BJ (cell line): ENCODE measurements at regions not wholly inside any gene's neighbourhood (a gene's known extent, or its start where the extent isn't known, plus 50 kb on each side); places are given as distances from the start of the nearest gene placed in this dataset.

Experiments
- CTCF ChIA-PET: fragments of 350-600 bp; formaldehyde crosslinking; extraction: SDS; loops from one replicate; lab custom pipeline; 2021; ENCODE audit warnings: antibody characterized with exemption, inconsistent platforms; lab: Yijun Ruan, JAX
- POLR2A ChIA-PET: fragments of 300-600 bp; sonication (Branson Sonifier 250); formaldehyde crosslinking; extraction: SDS; loops from one replicate; lab custom pipeline; 2021; ENCODE audit warnings: antibody characterized with exemption; lab: Charles Lee
- DNase-seq: peaks from one replicate; pipeline ENCODE4 v3.0.0-alpha.2; 2011; ENCODE audit warnings: low read depth
- H3K27me3 ChIP-seq: 2 replicates; pipeline ENCODE4 v1.6.0; 2011; ENCODE audit warnings: low read length; ENCODE audit not compliant: control insufficient read depth, insufficient read depth
- H3K36me3 ChIP-seq: 2 replicates; pipeline ENCODE4 v1.5.1; 2011; ENCODE audit warnings: low read length; ENCODE audit not compliant: control insufficient read depth, insufficient read depth
- H3K4me3 ChIP-seq: 2 replicates; pipeline ENCODE4 v1.5.1; 2011; ENCODE audit warnings: low read depth, mild to moderate bottlenecking, control low read depth, low read length
- CTCF ChIP-seq: IDR thresholded peaks from 2 replicates; pipeline ENCODE4 v1.5.1; 2011; ENCODE audit warnings: low read depth, mild to moderate bottlenecking, control low read depth, inconsistent platforms, low read length, moderate library complexity; ENCODE audit not compliant: insufficient read depth

DNA sequence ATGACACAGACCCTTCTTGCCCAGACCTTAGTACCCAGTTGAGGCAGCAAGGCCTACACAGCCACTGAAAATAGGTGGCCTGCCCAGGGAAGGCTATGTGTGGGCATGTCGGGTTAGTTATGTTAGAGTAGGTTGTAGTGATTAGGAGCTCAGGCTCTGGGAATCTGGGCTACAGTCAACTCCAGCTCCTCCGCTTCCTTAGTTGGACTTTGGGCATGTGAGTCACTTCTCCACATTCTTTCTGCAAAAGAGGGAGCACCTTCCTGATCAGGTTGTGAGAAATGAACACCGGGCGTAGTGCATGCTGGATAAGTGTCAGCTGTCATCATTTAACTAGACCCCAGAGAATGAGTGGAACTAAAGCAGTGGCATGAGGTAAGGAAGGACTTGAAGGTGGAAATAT, 64.8 kb downstream of the ARHGAP35 start:
- no peak overlapping the region for H3K4me3 ChIP-seq
- no peaks in the 10 kb centered on the region for H3K27me3 ChIP-seq
- no peak for TF ChIP-seq CTCF
- no peak for DNase-seq
- CTCF ChIA-PET: interaction anchor here (1.0 to 3.0 kb wide), 6 partner anchors 8 to 65 kb away, joined by 3 to 17 read pairs (median 5); no protein-coding TSS in a partner anchor
- H3K36me3 ChIP-seq: peaks cover 14% of the 10 kb centered on the region
- POLR2A ChIA-PET: no interaction called here

GRCh38 chr19:46926170-46927071, 65.6 kb downstream of the ARHGAP35 start:
- no peak for TF ChIP-seq CTCF
- POLR2A ChIA-PET: no interaction called here
- Histone ChIP-seq H3K4me3 (no peak overlapping the region), H3K36me3 (peaks cover 12% of the 10 kb centered on the region), H3K27me3 (no peaks in the 10 kb centered on the region)
- CTCF ChIA-PET: interaction anchor here (1.0 to 3.0 kb wide), 5 partner anchors 10 to 70 kb away, joined by 3 to 17 read pairs (median 6); no protein-coding TSS in a partner anchor
- DNase-seq: no peak

DNA sequence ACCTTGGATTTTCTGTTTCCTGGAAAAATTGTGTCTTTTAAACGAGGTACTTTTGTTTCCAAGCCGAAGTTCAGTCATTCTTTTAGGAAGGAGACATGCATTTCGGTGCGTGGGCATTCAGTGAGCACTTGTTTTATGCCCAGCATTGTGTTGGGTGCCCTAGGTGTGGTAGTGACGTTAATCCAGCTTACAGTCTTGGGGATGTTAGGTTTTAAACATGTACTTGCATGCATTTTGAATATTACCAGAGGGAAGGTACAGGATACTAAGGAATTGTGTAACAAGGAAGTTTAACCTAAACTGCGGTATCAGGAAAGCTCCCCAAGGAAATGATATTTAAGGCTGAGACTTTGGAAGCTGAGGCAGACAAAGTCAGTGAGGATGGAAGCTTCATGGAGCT, 66.3 kb downstream of the ARHGAP35 start:
- H3K36me3 ChIP-seq: peaks cover 6% of the 10 kb centered on the region; the same call in 1 of the 2 replicates
- no peaks in the 10 kb centered on the region for H3K27me3 ChIP-seq
- CTCF ChIA-PET: interaction anchor here (1.1 to 3.0 kb wide), 3 partner anchors 22 to 70 kb away, joined by 3 to 17 read pairs (median 4); no protein-coding TSS in a partner anchor
- no peak for TF ChIP-seq CTCF
- POLR2A ChIA-PET: no interaction called here
- no peak for DNase-seq
- no peak overlapping the region for H3K4me3 ChIP-seq

GRCh38 chr19:46927893-46928292, 67.1 kb downstream of the ARHGAP35 start:
- ChIA-PET POLR2A (no interaction called here), CTCF (interaction anchor here (0.7 to 3.0 kb wide), 4 partner anchors 23 to 703 kb away, joined by 3 to 17 read pairs (median 4); no protein-coding TSS in a partner anchor)
- Histone ChIP-seq H3K36me3 (peaks cover 4% of the 10 kb centered on the region; the same call in 1 of the 2 replicates), H3K4me3 (no peak overlapping the region), H3K27me3 (no peaks in the 10 kb centered on the region)
- TF ChIP-seq CTCF: no peak
- DNase-seq: no peak

DNA sequence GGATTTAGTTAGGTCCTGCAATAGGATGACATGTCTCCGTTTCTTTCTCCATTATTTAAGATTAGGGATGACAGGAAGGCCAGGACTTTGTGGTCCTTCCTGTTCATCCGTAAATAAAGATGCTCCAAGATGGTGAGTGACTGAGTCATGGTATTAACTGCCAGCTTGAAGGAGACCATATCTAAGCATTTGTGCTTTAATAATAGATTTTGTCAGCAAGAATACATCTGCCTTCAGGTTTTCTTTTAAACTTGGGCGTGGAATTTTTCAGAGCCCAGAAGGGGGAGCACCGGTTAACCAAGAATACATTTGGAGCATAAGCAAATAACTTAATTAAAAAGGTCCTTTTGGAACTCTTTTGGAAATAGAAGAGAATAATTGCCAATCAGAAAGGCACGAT, 68.2 kb downstream of the ARHGAP35 start:
- ChIA-PET POLR2A (no interaction called here), CTCF (no interaction called here)
- Histone ChIP-seq H3K4me3 (no peak overlapping the region), H3K36me3 (peaks cover 4% of the 10 kb centered on the region; the same call in 1 of the 2 replicates), H3K27me3 (no peaks in the 10 kb centered on the region)
- TF ChIP-seq CTCF: peak; percentile 32; the same call in 1 of the 2 replicates
- no peak for DNase-seq
